HEK293 (cell line): ENCODE measurements at regions not wholly inside any gene's neighbourhood (a gene's known extent, or its start where the extent isn't known, plus 50 kb on each side); places are given as distances from the start of the nearest gene placed in this dataset.

Experiments
- CTCF ChIP-seq: fragments of 450-650 bp; formaldehyde crosslinking; IDR thresholded peaks from 2 replicates; pipeline ENCODE4 v1.5.1; 2016; ENCODE audit warnings: missing biosample characterization, missing genetic modification characterization
- GLIS2 ChIP-seq: fragments of 450-650 bp; formaldehyde crosslinking; IDR thresholded peaks from 2 replicates; pipeline ENCODE4 v1.5.1; 2016; ENCODE audit warnings: missing biosample characterization, missing genetic modification characterization
- PBX3 ChIP-seq: sonication (generic); formaldehyde crosslinking; IDR thresholded peaks from 2 replicates; pipeline ENCODE4 v1.8.1; 2022; ENCODE audit warnings: mild to moderate bottlenecking, moderate library complexity, missing genetic modification reagents
- SP2 ChIP-seq: fragments of 450-650 bp; formaldehyde crosslinking; IDR thresholded peaks from 2 replicates; pipeline ENCODE4 v1.5.1; 2016; ENCODE audit warnings: missing biosample characterization, missing genetic modification characterization
- ZBTB1 ChIP-seq: fragments of 450-650 bp; formaldehyde crosslinking; IDR thresholded peaks from 2 replicates; pipeline ENCODE4 v1.5.1; 2016; ENCODE audit warnings: missing biosample characterization, missing genetic modification characterization
- ZBTB49 ChIP-seq: fragments of 450-650 bp; formaldehyde crosslinking; IDR thresholded peaks from 2 replicates; pipeline ENCODE4 v1.5.1; 2016; ENCODE audit warnings: missing biosample characterization, missing genetic modification characterization, low read depth
- ZNF274 ChIP-seq, 2 experiments: fragments of 200-500 bp in 1 of 2; fragments of 450-650 bp in 1 of 2; sonication (Bioruptor generic) in 1 of 2; formaldehyde crosslinking in 1 of 2; IDR thresholded peaks; 2 replicates each; pipeline versions ENCODE4 v1.5.1 to v1.6.1; 2014 to 2016; ENCODE audit warnings: borderline replicate concordance in 1 of 2, inconsistent platforms in 1 of 2, low read length in 1 of 2, missing biosample characterization in 1 of 2, missing genetic modification characterization in 1 of 2
- ZNF354C ChIP-seq: fragments of 450-650 bp; formaldehyde crosslinking; IDR thresholded peaks from 2 replicates; pipeline ENCODE4 v1.5.1; 2016; ENCODE audit warnings: missing biosample characterization, missing genetic modification characterization, low read depth, borderline replicate concordance
- ZNF391 ChIP-seq: fragments of 450-650 bp; formaldehyde crosslinking; IDR thresholded peaks from 2 replicates; pipeline ENCODE4 v1.5.1; 2016; ENCODE audit warnings: low read depth, missing biosample characterization, missing genetic modification characterization, borderline replicate concordance
- ZNF521 ChIP-seq: fragments of 450-650 bp; formaldehyde crosslinking; IDR thresholded peaks from 2 replicates; pipeline ENCODE4 v1.5.1; 2017; ENCODE audit warnings: missing biosample characterization, mild to moderate bottlenecking, missing genetic modification characterization
- ZNF692 ChIP-seq: fragments of 450-650 bp; formaldehyde crosslinking; IDR thresholded peaks from 2 replicates; pipeline ENCODE4 v1.5.1; 2016; ENCODE audit warnings: missing biosample characterization, missing genetic modification characterization
- TF ChIP-seq, protein P1 (sequence below): fragments of 450-650 bp; formaldehyde crosslinking; IDR thresholded peaks from 2 replicates; pipeline ENCODE4 v1.5.1; 2016; ENCODE audit warnings: missing biosample characterization, missing genetic modification characterization

DNA sequence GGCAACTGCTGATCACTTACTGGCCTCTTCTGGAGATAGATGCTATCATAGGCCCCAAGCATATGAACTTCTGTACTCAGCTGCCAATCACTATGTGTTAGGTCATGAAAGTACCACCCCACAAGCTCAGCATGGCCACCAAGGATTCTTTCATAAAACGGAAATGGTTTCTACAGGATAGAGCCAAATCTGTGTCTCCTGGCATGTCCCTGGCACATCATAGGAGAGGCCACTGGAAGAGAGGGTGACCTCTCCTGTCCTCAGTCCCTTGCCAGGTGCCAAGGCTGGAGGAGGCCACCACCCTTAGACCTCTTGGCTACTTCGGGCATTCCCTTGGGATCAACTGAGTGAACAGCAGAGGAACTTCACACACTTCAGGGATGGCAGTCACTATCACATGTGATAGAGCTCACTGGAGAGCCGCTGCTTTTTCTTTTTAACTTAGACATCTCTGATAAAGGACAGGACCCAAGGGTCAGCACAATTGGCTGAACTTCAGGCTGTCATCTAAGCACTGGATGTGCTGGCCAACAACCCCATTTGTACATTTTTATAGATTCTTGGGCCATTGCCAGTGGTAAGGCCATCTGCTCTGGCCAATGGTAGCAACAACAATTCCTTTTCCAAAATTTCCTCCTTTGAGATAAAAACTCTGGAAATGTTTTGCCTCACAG lies 425.2 kb downstream of the SQOR start:
- TF ChIP-seq ZNF521 (no peak), ZNF391 (tag by site-specific recombination) (no peak), PBX3 (CRISPR knock-in tag) (no peak), ZBTB1 (tag by site-specific recombination) (no peak), CTCF (tag by site-specific recombination) (no peak), ZNF274 (IDR thresholded peaks at IDR 0.05; ENCODE audit: low read length) (no peak), ZNF274 (tag by site-specific recombination; IDR thresholded peaks at IDR 0.05; ENCODE audit: borderline replicate concordance) (no peak), SP2 (tag by site-specific recombination) (no peak), ZNF692 (tag by site-specific recombination) (no peak), GLIS2 (tag by site-specific recombination) (no peak), ZNF354C (tag by site-specific recombination) (no peak), ZBTB49 (tag by site-specific recombination) (no peak)
- TF ChIP-seq, protein P1, sequence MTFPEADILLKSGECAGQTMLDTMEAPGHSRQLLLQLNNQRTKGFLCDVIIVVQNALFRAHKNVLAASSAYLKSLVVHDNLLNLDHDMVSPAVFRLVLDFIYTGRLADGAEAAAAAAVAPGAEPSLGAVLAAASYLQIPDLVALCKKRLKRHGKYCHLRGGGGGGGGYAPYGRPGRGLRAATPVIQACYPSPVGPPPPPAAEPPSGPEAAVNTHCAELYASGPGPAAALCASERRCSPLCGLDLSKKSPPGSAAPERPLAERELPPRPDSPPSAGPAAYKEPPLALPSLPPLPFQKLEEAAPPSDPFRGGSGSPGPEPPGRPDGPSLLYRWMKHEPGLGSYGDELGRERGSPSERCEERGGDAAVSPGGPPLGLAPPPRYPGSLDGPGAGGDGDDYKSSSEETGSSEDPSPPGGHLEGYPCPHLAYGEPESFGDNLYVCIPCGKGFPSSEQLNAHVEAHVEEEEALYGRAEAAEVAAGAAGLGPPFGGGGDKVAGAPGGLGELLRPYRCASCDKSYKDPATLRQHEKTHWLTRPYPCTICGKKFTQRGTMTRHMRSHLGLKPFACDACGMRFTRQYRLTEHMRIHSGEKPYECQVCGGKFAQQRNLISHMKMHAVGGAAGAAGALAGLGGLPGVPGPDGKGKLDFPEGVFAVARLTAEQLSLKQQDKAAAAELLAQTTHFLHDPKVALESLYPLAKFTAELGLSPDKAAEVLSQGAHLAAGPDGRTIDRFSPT: no peak
